ENCODE measurements at regions not wholly inside any gene's neighbourhood (a gene's known extent, or its start where the extent isn't known, plus 50 kb on each side); places are given as distances from the start of the nearest gene placed in this dataset.

DNA sequence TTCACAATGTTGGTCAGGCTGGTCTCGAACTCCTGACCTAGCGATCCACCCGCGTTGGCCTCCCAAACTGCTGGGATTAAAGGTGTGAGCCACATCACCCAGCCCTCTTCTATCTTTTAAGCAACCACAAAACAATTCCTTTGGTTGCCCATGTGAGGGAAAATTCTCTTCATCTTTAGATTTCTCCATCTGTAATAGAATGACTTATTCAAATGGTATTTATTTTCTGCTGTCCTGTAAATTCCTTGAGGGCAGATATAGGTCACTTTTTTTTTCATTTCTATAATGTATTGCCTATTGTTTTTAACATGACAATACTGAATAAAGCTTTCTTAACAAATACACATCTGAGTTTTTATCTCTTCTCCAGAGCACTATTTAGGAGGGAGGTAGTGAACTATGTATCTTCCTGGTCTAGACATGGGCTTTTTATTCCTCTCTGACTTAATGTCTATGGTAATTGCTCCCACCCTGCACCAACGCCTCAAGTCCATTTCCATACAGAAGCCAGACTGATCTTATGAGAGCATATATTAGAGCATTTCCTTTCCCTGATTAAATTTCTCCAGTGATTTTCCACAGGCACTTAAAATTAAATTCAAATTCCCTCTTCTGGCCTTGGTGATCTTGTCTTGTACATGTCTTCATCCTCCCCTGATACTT is 595.6 kb downstream of the CAAP1 start:
- no peak for DNase-seq

DNA sequence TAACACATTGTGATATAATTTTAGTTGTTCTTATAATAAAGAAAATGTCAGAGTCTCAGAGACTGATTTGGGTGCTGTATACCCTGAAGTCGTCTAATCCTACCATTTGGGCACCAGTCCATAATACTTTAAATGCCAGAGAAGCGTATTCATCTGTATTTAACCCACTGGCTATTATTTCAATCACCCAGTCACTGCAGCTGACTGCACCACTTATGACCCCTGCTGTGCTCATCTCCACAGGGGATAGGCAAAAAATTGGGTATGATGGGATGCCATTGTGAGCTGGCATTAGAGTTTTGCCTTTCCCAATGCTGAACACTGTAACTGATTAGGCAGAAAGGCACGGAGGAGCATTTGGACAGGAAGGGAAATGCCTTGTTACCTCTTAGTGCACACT is 599.7 kb downstream of the CAAP1 start:
- DNase-seq = no peak

DNA sequence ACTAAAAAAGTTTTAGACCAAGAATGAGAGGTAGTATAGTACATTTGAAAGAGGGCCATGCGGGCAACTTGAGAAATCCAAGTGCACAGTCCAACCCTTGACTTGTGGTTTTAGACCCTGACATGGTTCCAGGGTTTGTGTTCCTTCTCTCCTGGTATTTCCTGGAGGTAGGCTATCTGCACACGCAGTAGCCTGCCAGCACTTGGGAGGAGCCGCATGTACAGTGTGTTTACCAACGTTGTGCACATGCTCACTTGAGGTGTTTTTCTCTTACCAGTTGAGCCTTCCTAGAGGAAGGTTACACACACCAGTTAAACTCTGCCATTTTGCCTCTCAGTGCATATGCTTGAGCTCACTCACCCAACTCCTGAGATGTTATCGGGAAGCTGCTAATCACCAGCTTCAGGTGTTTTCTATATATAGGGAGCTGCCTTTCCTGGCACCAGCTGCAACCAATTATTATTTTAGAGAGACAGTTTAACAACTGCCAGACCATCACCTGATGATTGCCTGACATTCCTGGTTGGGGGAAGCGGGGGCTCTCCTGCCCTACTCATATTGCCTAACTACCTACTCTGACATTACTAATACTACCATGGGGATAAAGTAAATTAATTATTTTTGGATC is 593.4 kb upstream of the TUSC1 start:
- DNase-seq = no peak

DNA sequence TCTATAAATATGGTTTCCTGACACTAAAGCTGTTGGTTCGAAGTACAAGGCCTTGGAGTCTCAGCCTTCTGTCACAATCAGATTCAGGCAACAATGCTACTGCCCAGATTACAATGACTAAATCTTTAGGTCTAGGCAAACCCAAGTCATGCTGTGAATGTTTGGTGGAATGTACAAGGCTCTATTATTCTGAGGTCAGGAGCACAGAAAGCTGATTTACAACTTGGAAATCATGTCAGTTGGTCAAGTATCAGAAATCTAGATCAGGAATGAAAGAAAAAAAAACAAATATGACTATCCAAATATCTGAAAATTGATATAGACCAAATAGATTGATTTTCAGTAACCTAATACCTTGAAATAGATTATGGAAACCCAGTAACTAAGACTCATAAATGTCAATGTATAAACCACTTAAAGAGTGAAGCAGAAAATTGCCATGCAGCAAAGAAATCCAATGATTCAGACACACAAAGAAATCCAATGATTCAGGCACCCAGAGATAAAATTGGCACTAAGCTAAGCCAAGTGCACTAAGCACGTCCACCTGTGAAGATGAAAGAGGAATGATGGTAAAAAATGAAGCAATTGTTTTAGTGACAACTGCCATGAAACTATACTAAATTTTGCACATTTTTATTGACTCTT is 588.0 kb upstream of the TUSC1 start:
- DNase-seq = no peak

DNA sequence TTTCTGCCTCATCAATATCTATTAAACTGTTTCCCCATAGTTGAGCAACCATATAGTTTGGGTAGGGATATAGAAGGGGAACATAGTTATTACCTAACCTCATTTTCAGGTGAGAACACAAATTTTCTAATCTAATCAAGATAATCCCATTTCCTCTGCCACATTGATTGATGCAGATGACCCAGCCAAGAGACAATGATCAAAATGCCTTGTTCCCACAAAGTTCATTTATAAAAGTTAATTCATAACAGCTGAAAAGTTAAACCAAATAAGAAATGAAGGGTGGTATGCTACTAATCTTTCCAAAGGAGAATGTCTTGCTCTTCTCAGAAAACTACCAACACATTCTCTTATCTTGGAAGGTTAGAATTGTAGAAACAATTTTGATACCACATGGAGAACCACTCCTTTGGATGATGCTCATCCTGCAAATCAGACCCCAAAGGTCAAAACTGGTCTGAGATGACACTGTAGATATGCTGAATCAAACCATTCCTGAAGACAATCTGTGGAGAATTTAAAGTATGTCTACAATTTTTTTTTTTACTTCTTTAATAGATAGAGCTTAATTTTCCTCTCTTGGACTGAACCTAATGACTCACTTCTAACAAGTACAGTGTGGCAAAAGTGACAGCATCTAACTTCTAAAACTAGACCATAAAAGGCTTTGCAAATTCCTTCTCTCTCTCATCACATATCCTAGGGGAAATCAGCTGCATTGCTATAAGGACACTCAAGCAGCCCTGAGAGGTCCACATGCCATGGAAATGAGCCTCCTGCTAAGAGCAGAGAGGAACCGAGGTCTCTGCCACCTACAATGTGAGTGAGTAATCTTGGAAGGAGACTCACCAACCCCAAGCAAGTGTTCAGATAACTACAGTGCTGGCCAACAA is 586.7 kb upstream of the TUSC1 start:
- DNase-seq = no peak

DNA sequence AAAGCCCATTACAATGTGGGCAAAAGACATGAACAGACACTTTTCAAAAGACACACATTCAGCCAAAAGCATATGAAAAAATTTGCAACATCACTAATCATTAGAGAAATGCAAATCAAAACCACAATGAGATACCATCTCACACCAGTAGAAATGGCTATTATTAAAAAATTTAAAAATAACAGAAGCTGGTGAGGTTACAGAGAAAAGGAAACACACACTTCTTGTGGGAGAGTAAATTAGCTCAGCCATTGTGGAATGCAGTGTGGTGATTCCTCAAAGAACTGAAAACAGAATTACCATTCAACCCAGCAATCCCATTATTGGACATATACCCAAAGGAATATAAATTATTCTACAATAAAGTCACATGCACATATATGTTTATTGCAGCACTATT is 585.2 kb upstream of the TUSC1 start:
- no peak for DNase-seq

DNA sequence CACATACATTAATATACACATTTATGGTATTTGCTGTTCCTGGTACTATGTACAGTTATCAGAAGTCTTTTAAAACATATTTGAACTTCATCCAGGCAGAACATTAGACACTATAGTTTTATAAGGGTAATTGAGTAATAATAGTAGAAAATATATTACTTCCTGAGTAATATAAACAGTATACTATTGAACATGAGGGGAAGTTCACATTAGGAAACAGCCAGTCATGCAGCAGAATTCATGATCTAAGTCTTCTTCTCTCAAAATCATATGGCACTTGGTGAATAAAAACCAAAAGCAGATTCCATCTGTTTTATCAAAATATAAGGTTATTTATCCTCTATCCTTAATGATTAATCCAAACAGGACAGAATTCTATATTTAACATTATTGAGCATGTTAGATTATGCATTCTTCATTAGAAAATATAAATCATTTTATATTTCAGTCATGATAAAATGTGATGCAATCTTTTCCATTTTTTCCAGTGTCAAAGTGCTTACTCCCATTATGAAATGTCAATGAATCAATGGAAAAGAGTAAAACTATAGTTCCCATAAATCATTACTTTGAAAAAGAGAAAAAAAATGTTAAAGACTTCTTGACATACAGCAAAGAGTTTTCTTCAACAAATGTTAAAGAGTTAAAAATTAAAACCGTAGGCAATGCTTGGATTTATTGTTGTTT is 584.3 kb upstream of the TUSC1 start:
- DNase-seq = no peak

DNA sequence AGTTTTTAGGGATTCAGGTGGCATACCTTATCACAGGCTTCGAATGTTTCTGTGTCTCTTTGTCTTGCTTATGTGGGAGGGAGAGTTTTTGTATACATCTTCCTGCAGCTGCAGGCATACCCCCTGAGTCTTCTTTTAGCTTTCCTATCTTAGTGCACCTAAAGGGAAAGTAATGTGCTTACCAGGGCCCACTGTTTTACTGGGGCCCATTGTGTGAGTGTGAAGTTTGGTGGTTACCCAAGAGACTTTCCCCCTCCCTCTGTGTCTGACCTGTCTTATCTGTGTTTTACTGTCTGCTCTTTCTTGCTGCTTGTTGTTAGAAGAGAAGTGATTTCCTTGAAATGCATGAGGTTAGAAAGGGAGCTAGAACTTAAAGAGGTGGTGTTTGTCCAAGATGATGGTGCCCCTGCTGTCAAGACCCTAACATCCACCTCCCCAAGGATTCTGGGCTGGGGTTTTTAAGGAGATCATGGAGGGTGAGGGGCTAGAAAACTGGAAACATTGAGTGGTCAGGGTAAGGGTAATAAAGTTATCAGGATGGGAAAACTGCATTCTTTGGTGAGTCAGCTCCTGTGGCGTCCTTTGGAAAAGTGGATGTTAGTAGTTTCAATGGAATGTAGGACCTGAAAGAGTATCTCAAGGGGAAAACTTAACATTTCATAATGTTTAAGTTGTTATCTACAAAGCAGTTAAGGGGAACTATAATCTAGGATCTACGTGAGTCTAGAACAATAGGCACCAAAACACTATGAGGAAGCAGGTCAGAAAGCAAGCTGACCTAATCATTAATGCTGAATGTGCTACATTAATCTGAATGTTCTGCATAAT is 583.5 kb upstream of the TUSC1 start:
- DNase-seq = no peak

DNA sequence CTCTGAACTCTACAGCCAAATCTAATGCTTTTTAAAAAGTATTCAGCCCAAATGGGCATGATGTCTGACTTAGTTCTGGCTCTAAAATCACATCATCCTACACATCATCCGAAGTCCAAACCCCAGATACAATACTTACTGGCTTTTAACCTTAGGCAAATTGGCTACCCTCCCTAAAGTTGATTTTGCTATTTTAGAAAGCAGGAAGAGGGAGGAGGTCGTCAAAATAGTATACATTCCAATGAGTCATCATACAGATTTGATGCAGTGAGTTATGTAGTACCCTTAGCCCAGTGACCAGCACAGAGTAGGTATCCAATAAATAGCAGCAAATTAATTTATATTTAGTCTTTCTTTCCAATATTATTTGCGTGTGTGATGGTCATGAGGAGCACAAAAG is 582.0 kb upstream of the TUSC1 start:
- DNase-seq = no peak

DNA sequence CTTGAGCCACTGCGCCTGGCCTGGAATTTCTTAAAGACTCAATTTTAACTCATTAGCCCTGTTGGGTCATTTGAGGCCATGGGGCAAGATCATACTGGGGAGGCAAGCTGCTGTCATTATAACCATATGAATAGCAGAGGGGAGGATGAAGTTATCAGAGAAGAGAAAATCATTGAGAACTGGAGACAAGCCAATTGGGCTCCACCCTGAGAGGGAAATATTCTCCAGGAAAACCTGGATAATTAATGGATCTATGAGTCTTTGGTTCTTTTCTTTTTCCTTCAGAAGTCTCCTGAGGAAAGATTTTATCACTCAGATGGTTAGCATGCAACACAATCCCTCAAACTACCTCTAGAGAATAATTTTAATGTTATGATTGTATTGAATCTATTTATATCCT is 569.6 kb upstream of the TUSC1 start:
- DNase-seq = no peak

DNA sequence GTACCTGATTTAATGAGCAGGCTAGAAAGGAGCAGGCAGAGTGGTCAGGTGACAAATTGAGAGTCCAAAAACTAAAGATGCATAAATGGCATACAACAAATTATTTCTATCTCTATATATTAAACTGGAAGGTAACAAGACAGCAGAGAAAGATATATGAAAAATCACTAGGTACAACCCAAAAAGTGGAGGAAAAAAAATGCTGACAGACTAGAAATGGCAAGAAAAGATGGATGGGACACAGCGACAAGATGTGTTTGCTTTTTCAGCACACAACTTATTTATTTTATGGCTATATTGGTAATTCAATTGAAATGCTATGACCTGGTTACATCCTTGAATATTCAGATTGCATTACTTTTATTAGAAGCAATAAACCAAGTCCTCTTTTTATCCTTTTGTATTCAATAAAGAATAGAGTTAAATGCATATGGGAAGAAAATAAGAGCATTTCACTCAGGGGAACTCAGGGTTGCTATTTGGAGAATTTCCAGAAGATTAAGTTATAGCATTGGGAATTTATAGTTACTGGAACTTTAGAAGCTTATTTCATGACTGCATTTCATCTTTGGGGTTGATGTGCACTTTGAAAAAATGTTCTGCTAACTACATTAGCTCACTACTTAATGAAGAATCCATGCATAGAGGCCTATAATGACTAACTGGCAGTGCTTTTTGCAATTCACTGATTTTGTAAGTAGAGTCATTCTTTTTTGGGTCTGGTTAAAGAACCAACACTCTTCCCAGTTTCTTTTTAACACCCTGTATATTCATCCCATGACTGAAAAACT is 566.6 kb upstream of the TUSC1 start:
- DNase-seq = no peak

DNA sequence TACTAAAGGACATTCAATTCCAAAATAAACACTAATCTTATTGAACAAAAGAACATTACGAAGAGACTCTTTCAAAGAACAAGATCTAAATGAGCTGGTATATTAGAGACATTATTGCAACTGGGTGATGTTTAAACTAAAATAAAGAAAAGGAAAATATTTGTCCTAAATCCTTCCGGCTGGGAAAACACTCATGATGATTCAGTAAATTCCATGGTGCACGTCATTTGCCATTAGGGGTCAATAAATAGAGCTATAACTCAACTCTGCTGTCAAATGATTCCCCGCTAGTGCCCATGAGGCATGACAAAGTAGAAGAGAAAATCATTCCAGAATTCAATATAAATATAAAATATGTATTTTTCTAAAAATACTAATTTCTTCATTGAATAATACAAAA is 565.5 kb upstream of the TUSC1 start:
- DNase-seq = no peak

DNA sequence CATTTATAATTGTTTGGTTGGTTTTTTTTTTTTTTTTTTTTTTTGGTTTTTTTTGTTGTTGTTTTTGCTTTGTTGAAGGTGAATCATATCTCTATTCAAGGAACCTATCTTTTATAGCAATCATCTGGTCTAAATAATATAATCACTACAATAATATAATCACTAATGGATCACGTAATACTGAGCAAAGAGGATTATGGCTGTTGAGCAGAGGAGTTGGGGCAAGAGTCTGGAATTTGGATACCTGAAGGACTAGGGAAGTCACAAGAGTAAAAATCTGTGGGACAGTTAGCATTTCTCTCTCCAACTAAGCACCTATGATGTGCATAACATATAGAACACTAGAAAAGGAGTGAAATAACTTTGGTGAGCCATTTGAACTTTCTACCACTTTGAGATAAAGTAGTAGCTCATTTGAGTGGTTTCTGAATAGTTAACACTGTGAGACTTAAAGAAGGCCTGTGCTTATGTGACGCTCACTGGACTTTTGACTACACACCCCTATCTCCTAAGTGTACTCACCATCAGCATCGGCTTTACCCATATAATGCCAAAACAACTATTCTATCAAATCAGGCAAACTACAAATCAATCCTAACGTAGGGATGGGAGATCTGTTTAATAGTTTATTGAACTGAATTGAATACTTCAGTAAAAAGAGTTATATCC is 564.9 kb upstream of the TUSC1 start:
- no peak for DNase-seq

DNA sequence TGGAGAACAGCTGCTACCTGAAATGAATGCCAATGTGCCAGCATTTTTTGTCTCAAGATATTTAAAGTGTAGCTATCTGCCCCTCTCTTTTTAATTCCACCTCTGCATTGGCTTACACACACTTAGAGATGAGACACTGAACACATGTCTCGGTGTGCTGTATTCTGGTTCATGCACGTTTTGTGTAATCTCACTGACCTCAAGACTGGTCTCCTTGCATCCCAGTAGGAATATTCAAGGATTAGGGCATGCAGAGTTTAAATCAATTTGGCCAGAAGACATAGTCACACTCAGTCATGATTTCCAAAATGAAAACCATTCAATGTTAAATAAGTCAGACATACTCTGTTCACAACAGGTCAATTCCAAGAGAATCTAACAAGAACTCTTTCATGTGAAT is 561.8 kb upstream of the TUSC1 start:
- DNase-seq = no peak

DNA sequence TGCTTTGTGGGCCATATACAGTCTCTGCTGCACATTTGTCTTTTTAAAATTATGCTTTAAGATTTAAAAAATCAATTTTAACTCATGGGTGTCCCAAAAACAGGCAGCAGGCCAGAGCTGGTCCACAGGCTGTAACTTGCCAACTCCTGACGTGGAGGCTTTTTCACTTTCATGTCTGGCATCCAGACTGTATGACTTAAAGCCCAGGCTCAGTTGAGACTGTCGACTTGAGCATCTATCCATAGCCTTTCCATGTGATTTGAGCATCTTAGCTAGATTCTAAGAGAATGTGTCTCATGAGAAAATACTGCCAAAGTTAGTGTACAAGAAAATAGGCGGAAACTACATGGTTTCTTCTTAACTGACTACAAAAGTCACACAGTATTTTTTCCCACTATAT is 559.0 kb upstream of the TUSC1 start:
- DNase-seq = no peak

DNA sequence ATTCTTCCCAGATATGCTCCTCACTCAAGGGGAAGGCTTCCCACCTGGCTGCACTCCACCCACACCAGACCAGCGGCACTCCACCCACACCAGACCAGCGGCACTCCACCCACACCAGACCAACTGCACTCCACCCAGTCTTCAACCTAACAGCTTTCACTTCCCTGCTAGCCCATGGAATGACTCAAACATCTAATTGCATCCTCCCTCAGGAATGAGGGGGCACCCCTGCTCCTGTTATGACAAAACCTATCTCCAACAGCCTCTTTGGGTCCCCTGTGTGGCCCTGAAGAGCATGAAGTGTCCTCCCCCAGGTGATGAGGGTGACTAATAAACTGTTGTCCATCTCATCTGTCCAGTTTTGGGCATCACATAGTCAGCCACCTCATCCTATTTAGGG is 556.6 kb upstream of the TUSC1 start:
- DNase-seq = no peak

DNA sequence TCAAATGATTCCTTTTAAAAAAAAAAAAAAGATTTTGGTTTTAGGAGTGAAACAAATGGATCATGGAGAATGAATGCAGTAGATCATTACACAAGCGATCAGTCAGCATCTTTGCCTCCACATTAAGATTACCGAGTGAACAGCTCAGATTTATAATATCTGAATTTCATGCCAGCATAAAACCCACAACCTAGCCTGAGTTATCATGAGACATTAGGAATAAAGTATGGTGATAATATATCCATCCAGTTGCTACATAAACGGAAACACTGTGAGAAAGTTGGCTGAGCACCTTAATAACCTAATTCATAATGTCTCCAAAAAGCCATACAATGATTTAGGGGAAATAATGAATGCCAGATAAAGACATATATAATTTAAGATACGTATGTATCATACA is 553.1 kb upstream of the TUSC1 start:
- no peak for DNase-seq

DNA sequence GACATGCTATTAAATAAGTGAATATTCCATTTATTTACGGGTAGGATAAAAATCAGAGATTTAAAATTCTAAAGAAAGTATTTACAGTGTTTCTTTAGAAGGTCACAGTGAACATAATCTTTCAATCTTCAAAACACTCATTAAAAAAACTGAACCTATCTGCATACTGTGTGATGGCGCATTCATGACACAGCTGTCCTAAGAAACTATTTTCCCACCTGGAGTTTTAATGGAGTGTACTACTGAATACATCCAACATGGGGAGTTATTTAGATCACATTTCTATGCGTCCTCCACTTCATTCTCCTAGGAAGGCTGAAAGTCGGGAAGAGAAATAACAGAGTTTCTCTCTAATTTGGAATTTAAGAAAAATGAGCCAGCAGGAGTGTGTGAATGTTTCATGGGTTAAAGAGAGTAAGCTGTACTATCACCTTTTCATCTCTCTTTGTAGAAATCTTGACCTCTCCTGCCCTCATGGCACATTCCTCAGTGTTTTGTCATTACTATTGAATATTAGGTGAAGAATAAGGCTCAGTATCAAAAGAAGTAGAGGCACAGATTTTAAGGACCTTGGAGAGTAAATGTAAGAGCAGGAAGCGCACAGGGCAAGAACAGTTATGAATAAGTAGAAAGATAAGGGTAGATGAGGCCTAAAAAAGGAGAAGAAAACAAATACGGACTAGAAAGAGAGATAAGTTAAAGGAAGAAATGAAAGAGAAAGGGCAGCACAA is 551.2 kb upstream of the TUSC1 start:
- no peak for DNase-seq

DNA sequence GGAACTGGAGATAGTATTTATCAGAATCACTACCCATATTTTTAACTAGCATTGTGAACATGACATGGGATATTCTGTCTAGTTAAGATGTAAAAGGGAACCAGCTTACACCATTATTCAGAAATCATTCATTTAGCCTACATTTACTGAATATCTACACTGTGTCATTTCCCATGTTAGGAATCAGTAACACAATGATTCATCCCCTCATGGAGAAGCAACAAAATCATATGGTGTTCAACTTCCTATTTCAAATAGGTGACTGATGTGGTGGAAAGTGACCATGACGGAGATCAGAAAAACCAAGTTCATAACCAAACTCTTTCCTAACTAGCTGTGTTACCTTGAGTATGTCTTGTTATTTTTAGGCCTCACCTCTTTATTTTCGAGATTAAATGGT is 550.0 kb upstream of the TUSC1 start:
- no peak for DNase-seq

DNA sequence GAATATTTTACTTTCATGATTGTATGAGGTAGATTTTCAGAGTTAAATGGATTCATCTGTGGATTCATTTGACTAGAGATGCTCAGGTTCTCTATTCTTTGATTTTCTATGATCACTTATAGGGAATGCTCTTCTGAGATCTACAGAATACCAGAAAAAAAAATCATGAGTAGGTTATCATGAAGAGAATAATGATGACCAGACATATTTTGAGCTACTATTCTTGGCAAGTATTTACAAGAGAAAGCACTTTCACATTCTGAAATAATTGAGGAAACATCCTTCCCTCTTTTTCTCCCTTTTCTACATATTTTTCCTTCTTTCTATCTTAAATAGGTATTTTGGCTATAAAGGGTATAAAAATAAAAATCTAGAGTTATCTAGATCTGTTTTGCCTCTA is 543.0 kb upstream of the TUSC1 start:
- DNase-seq = no peak
